GM12873 (cell line): ENCODE measurements at regions not wholly inside any gene's neighbourhood (a gene's known extent, or its start where the extent isn't known, plus 50 kb on each side); places are given as distances from the start of the nearest gene placed in this dataset.

ENCODE experiments used
- TF ChIP-seq, protein P1 (sequence below): IDR thresholded peaks from 2 replicates; pipeline ENCODE4 v1.5.1; 2012; ENCODE audit warnings: low read depth, mild to moderate bottlenecking, moderate library complexity, low read length, control low read depth; ENCODE audit not compliant: insufficient read depth; ENCODE audit errors: missing control alignments

DNA sequence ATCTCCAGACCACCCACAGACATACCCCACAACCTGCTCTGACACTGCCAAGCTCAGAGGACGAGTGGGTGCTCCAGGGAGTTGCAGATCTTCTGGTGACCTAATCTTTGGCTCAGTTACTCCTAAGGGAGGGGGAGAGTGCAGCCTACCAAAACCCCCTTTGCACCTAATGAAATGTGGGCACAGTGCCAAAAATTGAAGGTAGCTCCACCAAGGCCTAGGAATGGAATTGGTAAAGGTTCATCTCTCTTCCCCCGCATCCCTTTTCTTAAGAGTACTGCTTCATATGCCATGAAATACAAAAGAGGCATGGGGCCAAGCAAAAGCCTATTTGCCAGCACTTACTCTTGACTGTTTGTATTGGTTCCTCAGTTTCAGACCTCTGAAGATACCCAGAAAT lies 491.0 kb downstream of the NAF1 start:
- TF ChIP-seq, protein P1, sequence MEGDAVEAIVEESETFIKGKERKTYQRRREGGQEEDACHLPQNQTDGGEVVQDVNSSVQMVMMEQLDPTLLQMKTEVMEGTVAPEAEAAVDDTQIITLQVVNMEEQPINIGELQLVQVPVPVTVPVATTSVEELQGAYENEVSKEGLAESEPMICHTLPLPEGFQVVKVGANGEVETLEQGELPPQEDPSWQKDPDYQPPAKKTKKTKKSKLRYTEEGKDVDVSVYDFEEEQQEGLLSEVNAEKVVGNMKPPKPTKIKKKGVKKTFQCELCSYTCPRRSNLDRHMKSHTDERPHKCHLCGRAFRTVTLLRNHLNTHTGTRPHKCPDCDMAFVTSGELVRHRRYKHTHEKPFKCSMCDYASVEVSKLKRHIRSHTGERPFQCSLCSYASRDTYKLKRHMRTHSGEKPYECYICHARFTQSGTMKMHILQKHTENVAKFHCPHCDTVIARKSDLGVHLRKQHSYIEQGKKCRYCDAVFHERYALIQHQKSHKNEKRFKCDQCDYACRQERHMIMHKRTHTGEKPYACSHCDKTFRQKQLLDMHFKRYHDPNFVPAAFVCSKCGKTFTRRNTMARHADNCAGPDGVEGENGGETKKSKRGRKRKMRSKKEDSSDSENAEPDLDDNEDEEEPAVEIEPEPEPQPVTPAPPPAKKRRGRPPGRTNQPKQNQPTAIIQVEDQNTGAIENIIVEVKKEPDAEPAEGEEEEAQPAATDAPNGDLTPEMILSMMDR = no peak

- TF ChIP-seq, protein P1 = no peak
These were observed 498.1 kb upstream of the FSTL5 start for GRCh38 chr4:162661913-162662312.

GRCh38 chr4:162659716-162660115 lies 495.9 kb upstream of the FSTL5 start:
- TF ChIP-seq, protein P1 = no peak

DNA sequence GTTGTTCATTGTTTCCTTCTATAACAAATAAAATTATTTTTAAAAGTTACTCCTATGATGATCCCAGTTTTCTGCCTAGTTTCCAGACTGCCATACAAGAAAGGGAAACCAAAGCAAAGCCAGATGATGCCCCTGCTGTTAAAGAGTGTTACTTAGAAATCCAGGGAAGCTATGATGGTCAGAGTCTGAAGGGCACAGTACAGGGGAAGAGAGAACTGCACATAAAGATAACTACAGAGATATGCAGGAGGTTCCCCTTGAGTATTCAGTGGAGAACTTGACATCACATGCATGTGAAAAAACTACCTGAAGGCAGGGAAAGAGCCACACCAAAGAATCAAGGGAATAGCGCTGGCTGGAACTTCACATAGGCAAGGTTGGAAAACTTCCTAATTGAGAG lies 494.2 kb upstream of the FSTL5 start:
- TF ChIP-seq, protein P1 = no peak

GRCh38 chr4:162650166-162650565 lies 486.4 kb upstream of the FSTL5 start:
- TF ChIP-seq, protein P1 = no peak

- TF ChIP-seq, protein P1 = no peak
These were observed 481.6 kb upstream of the FSTL5 start for GRCh38 chr4:162645381-162645780.

GRCh38 chr4:162644346-162644745 lies 480.5 kb upstream of the FSTL5 start:
- TF ChIP-seq, protein P1 = no peak

DNA sequence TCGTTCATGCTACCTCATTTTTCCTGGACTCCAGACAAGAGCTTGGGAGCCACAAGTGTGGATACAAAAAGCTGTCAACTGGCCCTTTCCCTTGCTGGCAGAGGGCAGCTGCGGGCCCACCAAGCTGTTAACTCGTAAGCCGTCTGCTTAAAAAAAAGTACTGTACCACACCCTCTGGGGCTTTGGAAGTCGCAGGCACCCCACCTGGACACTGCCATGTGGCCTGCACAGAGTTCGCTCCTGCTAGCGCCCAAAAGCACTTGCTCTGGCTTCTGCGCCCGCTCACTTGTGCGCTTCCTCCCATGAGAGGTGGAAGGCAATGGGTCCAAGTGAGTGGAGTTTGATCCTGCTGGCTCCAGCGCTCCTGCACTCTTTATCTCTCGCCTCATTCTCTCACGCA lies 476.4 kb upstream of the FSTL5 start:
- TF ChIP-seq, protein P1 = no peak
